GM12874 (cell line): ENCODE measurements at regions not wholly inside any gene's neighbourhood (a gene's known extent, or its start where the extent isn't known, plus 50 kb on each side); places are given as distances from the start of the nearest gene placed in this dataset.

Experiments used
- TF ChIP-seq, protein P1 (sequence below): IDR thresholded peaks from 2 replicates; pipeline ENCODE4 v1.5.1; 2011; ENCODE audit warnings: low read depth, mild to moderate bottlenecking, control low read depth, low read length, moderate library complexity; ENCODE audit not compliant: insufficient read depth

DNA sequence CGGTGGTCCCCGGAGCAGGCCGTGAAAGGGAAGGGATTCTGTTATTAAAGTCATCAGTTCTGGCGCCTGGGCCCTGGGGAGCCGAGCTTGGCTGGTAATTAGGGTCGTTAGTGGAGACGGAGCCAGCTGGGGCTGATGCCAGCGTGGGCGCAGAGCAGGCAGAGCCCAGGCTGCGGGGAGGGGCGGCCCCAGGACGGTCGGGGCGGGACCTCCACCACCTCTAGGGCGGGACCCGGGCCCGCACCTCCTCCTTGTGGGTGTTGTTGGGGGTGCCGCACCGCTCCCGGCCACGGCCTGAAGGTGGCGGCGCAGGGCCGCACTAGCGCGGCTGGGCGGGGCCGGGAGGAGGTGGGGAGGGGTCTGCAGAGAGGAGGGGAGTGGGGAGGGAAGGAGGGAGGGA, 470.6 kb downstream of the PTPRU start:
- TF ChIP-seq, protein P1, sequence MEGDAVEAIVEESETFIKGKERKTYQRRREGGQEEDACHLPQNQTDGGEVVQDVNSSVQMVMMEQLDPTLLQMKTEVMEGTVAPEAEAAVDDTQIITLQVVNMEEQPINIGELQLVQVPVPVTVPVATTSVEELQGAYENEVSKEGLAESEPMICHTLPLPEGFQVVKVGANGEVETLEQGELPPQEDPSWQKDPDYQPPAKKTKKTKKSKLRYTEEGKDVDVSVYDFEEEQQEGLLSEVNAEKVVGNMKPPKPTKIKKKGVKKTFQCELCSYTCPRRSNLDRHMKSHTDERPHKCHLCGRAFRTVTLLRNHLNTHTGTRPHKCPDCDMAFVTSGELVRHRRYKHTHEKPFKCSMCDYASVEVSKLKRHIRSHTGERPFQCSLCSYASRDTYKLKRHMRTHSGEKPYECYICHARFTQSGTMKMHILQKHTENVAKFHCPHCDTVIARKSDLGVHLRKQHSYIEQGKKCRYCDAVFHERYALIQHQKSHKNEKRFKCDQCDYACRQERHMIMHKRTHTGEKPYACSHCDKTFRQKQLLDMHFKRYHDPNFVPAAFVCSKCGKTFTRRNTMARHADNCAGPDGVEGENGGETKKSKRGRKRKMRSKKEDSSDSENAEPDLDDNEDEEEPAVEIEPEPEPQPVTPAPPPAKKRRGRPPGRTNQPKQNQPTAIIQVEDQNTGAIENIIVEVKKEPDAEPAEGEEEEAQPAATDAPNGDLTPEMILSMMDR, result peak; percentile 36; the same call in 1 of the 2 replicates

DNA sequence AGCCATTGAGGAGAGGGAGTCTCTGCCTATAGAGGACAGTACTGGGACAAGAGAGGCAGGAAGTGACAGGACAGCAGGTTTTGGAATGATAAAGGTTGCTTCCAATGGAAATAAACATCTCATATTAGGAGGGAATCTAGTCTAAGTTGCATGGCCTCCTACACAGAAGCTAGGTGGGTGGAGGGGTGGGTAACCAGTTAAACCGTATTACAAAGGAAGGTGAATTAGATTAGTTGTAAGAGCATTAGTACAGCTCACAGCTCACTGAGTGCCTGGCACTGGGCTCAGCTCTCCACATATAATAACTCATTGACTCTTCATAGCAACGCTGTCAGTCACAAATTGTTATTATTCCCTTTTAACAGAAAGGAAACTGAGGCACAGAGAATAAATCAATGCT, 468.1 kb downstream of the PTPRU start:
- TF ChIP-seq, protein P1, result no peak

DNA sequence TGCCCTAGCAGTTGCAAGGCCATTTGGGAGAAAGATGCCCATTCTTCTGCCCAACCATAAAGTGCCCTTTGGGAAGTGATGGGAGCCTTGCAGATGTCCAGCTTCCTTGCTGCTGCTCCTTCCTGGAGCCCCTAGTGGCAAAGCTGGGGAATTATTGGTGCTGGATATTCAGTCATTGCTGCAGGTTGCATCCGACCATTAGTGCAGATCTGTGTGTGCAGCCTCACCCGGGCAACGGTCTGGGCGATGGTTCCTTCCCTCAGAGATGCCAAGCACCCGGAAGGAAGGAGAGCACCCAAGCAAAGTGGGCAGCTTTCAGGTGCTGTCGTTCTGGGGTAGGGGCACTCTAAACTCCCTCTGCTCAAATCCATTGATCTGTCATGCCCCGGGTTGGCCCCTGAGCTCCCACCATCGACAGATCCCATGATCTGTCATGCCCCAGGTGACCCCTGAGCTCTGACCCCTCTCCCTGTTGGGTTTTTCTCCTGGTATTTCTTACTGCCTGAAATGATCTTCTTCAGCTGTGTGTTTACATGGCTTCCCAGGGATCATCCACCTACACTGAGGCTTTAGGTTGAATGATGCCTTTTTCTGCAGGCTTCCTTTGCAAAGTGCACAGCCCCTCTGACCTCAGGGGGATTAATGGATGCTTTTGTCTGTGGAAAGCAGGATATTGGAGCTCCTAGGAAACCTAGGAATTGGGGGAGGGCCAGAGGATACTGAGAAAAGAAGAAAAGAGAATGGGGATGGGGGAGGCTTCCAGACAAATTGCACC, 467.5 kb downstream of the PTPRU start:
- TF ChIP-seq, protein P1, result peak; percentile 70

DNA sequence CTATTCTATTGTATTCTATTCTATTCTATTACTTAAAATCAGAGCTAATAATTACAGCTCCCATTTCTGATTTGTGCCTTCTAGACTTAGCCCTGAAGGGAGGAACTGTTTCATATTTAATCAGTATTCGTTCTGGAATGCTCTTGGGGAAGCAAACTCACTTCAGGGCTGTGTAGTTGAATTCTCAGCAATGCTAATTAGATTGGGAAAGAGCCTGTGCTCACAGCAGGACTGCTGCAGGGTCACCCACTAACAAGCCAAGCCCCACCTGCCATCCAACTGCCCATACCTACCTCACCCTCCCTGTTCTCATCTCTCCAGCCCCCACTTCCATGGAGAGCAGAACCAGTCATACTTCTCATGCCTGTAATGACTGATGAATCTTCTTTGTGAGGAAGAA, 464.2 kb downstream of the PTPRU start:
- TF ChIP-seq, protein P1, result no peak

DNA sequence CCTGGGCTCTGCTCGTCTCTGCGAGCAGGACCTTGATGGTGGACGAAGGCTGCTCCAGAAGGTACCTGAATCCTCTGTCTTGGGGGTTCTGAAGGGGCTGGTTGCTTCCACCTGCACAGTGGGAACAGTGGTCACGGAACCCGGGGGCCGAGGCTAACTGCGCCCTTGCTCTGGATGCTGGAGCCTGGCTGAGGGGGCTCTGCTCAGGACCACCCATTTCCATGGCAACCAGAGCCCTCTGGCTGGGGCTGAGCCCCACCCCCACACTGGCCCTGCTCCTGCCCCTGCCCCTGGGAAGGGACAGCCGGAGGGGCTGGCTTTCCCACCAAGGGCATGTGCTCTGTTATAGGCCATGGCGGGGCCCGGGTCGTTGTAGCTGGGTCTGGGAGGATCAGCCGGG, 462.3 kb downstream of the PTPRU start:
- TF ChIP-seq, protein P1, result no peak

DNA sequence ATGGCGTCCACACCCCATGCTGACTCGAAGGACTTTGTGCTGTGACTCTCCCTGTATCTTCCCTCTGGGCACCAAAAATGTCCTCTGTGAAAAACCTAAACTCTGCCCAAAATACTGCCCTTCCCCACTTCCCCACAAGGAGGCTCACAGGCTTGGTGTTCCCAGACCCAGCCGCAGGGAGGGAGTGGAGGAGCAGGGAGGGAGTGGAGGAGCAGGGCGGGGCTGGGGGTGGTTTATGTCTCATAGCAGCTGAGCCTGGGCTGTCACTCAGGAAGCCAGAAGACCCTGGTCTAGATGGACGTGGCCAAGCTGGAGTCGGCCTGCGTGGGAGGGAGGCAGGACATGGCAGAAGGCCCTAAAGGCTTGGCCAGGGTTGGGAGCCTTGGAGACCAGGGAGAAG, 461.7 kb downstream of the PTPRU start:
- TF ChIP-seq, protein P1, result 0 out of 2 replicates have a peak, but pooled peaks have one; percentile 18

DNA sequence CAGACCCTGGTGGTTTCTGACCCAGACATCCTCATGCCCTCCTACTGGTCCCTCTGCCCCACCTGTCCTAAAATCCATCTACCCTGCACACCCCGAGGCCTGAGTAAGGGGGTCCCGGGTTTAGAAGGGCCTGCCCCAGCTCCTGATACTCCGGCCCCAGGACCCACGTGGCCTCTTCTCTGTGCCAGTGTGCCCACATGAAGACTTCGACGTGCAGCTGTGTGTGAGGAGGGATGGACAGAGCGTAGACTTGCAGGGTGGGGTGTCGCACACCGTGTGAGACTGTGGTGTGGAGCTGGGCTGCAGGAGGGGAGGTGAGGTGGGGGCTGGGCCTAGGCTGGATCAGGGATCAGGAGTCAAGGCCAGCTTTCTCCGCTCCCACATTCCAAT, 461.1 kb downstream of the PTPRU start:
- TF ChIP-seq, protein P1, result no peak
